ENCODE measurements at regions not wholly inside any gene's neighbourhood (a gene's known extent, or its start where the extent isn't known, plus 50 kb on each side); places are given as distances from the start of the nearest gene placed in this dataset.

DNA sequence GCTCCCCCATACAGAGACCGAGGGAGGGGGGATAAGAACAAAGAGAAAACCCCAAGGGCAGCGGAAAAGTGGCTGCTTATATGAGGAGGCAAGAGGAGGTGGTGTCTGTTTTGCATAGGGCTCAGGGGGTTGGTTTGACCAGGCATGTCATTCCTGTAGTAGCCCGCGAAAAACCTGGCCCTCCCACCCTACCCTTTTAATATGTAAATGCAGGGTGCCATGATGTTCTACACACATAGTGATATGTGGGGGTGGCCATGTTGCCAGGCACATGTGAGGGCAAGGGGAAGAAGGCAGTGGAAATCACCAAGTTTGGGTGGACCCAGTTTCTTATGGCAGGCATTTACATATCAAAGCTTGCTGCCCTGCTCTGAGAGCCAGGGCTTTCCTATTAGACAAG lies 203.5 kb upstream of the UBL3 start:
- in situ Hi-C loops (cut with MboI; ENCODE audit: low pct_ligation_motif_present in 1 of 4, low pct_unique_long_range_greater_than_20kb in 1 of 4, low sequenced_read_pairs in 3 of 4) = no loop called here
- no peak for DNase-seq
- Histone ChIP-seq H3K27me3 (peaks cover 6% of the 10 kb centered on the region), H3K4me3 (no peak overlapping the region), H3K27ac (no peak overlapping the region), H3K4me1 (no peaks in the 10 kb centered on the region), H3K9me3 (no peaks in the 10 kb centered on the region), H3K36me3 (no peaks in the 10 kb centered on the region)
- no peak for TF ChIP-seq POLR2A (IDR thresholded peaks at IDR 0.05)
- TF ChIP-seq EP300 (IDR thresholded peaks at IDR 0.05; ENCODE audit: low read depth) = no peak
- TF ChIP-seq, protein P1, sequence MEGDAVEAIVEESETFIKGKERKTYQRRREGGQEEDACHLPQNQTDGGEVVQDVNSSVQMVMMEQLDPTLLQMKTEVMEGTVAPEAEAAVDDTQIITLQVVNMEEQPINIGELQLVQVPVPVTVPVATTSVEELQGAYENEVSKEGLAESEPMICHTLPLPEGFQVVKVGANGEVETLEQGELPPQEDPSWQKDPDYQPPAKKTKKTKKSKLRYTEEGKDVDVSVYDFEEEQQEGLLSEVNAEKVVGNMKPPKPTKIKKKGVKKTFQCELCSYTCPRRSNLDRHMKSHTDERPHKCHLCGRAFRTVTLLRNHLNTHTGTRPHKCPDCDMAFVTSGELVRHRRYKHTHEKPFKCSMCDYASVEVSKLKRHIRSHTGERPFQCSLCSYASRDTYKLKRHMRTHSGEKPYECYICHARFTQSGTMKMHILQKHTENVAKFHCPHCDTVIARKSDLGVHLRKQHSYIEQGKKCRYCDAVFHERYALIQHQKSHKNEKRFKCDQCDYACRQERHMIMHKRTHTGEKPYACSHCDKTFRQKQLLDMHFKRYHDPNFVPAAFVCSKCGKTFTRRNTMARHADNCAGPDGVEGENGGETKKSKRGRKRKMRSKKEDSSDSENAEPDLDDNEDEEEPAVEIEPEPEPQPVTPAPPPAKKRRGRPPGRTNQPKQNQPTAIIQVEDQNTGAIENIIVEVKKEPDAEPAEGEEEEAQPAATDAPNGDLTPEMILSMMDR (IDR thresholded peaks at IDR 0.05) = no peak
- no peak for TF ChIP-seq POLR2AphosphoS5 (IDR thresholded peaks at IDR 0.05)
- 75% methylated on average over 4 of the region's 4 CpGs; no CpG with 5 or more reads in 1 of the 2 donors for WGBS, 2 donors (ENCODE audit: low coverage in 1 of 2)
- intact Hi-C loops (cut with DNase I; ENCODE audit: low total_unique reads) = no loop called here

- Histone ChIP-seq H3K27me3 (peaks cover 6% of the 10 kb centered on the region), H3K9me3 (no peaks in the 10 kb centered on the region), H3K36me3 (no peaks in the 10 kb centered on the region), H3K4me3 (no peak overlapping the region), H3K27ac (no peak overlapping the region), H3K4me1 (no peaks in the 10 kb centered on the region)
- in situ Hi-C loops (cut with MboI; ENCODE audit: low pct_ligation_motif_present in 1 of 4, low pct_unique_long_range_greater_than_20kb in 1 of 4, low sequenced_read_pairs in 3 of 4) (no loop called here), intact Hi-C loops (cut with DNase I; ENCODE audit: low total_unique reads) (no loop called here)
- WGBS, 2 donors (ENCODE audit: low coverage in 1 of 2) = 40 to 65% methylated on average over 1 to 7 of the region's 7 CpGs
- no peak for TF ChIP-seq POLR2AphosphoS5 (IDR thresholded peaks at IDR 0.05)
- TF ChIP-seq, protein P1 (IDR thresholded peaks at IDR 0.05) = no peak
- no peak for TF ChIP-seq EP300 (IDR thresholded peaks at IDR 0.05; ENCODE audit: low read depth)
- no peak for TF ChIP-seq POLR2A (IDR thresholded peaks at IDR 0.05)
- no peak for DNase-seq
Measured at GRCh38 chr13:30052120-30052519, 201.7 kb upstream of the UBL3 start.

DNA sequence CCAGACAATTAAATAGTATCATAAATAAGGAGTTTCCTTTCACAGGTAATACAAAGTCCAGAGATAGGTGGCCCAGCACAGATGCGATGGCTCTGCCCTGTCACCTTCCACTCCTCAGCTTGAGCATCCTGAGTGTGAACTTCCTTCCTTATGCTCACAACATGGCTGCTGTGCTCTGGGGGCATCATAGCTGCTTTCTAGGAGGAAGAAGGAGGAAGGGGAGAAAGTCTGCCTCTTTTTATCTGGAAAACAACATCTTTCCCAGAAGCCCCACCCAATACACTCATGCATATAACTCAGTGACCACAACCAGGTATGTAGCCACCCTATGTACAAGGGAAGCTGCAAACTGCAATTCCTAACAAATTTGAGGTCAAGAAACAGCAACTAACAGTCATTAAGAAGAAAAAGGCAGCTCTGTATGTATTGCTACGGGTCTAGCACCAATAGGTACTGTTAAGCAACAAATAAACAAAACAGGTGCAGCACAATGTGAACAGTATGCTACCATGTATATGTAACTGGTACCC lies 201.2 kb upstream of the UBL3 start:
- in situ Hi-C loops (cut with MboI; ENCODE audit: low pct_ligation_motif_present in 1 of 4, low pct_unique_long_range_greater_than_20kb in 1 of 4, low sequenced_read_pairs in 3 of 4) = no loop called here

DNA sequence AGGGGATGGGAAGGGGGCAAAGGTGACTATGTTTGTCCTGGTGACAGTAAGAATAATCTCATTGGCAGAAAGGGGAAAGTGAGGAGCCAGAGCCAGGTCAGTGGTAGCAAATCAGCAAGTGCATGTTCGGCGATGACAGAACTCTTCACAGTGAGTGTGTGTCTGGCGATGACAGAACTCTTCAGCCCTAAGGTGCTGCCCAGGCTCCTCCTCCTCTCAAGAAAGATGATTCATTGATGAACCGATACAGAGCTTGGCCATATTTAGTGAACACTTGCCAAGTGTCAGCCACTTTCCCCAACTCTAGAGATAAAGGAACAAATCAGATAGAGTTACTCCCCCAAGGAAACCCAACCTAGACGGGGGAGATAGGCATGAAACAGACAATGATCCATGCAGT lies 199.3 kb upstream of the UBL3 start:
- H3K27me3 ChIP-seq = peaks cover 6% of the 10 kb centered on the region
- no peak for TF ChIP-seq EP300 (IDR thresholded peaks at IDR 0.05; ENCODE audit: low read depth)
- no peak for TF ChIP-seq POLR2A (IDR thresholded peaks at IDR 0.05)
- TF ChIP-seq, protein P1 (IDR thresholded peaks at IDR 0.05) = no peak
- no peak for TF ChIP-seq POLR2AphosphoS5 (IDR thresholded peaks at IDR 0.05)
- 86% methylated on average over 5 of the region's 5 CpGs; no CpG with 5 or more reads in 1 of the 2 donors for WGBS, 2 donors (ENCODE audit: low coverage in 1 of 2)
- in situ Hi-C loops (cut with MboI; ENCODE audit: low pct_ligation_motif_present in 1 of 4, low pct_unique_long_range_greater_than_20kb in 1 of 4, low sequenced_read_pairs in 3 of 4) (no loop called here), intact Hi-C loops (cut with DNase I; ENCODE audit: low total_unique reads) (no loop called here)
- H3K9me3 ChIP-seq = no peaks in the 10 kb centered on the region
- no peaks in the 10 kb centered on the region for H3K36me3 ChIP-seq
- no peak overlapping the region for H3K4me3 ChIP-seq
- DNase-seq = no peak
- H3K27ac ChIP-seq = no peak overlapping the region
- peaks cover 0 to 10% (median 0%) of the 10 kb centered on the region in 4 donors for H3K4me1 ChIP-seq

More for the DNA sequence above, 201.2 kb upstream of the UBL3 start:
- no peak for DNase-seq
- 71 to 83% methylated on average over 1 to 2 of the region's 2 CpGs for WGBS, 2 donors (ENCODE audit: low coverage in 1 of 2)
- Histone ChIP-seq H3K27me3 (peaks cover 6% of the 10 kb centered on the region), H3K27ac (no peak overlapping the region), H3K9me3 (no peaks in the 10 kb centered on the region), H3K36me3 (no peaks in the 10 kb centered on the region), H3K4me1 (no peaks in the 10 kb centered on the region), H3K4me3 (no peak overlapping the region)
- TF ChIP-seq, protein P1 (IDR thresholded peaks at IDR 0.05) = no peak
- TF ChIP-seq EP300 (IDR thresholded peaks at IDR 0.05; ENCODE audit: low read depth) = no peak
- intact Hi-C loops (cut with DNase I; ENCODE audit: low total_unique reads) = no loop called here

Data from transverse colon (tissue), 4 donors.